ENCODE measurements at regions not wholly inside any gene's neighbourhood (a gene's known extent, or its start where the extent isn't known, plus 50 kb on each side); places are given as distances from the start of the nearest gene placed in this dataset.

DNA sequence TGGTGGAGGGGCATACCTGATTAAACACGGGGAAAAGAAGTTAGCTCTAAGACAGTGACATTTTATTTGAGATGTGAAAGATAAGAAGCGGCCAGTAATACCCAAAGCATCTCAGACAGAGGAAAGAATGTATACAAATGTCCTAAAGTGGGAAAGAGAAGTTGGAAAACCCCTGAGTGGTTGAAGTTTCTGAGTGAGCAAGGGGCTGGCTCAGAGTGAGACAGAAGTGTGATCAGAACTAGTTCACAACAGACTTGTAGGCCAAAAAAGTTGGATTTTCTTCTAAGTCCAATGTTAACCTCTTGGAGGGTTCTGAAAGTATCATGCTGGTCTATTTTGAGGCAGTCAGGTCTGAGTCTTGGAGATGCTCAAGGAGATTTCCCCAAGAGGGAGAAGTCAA, 608.7 kb downstream of the SOX6 start:
- intact Hi-C loops (cut with DNase I): no loop called here
- no peaks in the 10 kb centered on the region for H3K4me1 ChIP-seq
- ATAC-seq: no peak
- TF ChIP-seq CTCF (IDR thresholded peaks at IDR 0.05): no peak
- no peaks in the 10 kb centered on the region for H3K9me3 ChIP-seq
- no peaks in the 10 kb centered on the region for H3K36me3 ChIP-seq
- no peak overlapping the region for H3K27ac ChIP-seq
- DNase-seq: no peak
- H3K27me3 ChIP-seq (ENCODE audit: low read depth): no peaks in the 10 kb centered on the region
- no peak overlapping the region for H3K4me3 ChIP-seq

GRCh38 chr11:15748132-15748531, 608.2 kb downstream of the SOX6 start:
- no peak for TF ChIP-seq CTCF (IDR thresholded peaks at IDR 0.05)
- intact Hi-C loops (cut with DNase I): no loop called here

DNA sequence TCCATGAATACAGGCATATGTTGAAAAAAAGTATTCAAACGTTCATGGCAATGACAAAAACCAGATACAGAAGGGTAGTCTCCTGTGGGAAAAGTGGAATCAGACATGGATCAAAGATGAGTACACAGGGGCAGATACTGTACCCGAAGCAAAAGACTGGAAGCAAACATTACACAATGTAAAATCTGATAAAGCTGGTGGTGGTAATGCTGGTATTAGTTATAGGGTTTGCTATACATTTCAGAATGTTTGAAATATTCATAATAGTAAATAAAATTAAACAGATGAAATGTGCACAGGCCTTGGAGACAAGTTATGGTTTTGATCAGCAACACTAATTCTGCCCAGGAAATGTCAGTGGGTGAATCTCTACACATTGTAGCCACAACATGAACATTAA, 607.6 kb downstream of the SOX6 start:
- H3K27me3 ChIP-seq (ENCODE audit: low read depth): no peaks in the 10 kb centered on the region
- H3K27ac ChIP-seq: no peak overlapping the region
- TF ChIP-seq CTCF (IDR thresholded peaks at IDR 0.05): no peak
- H3K9me3 ChIP-seq: peaks cover 2% of the 10 kb centered on the region
- H3K4me3 ChIP-seq: no peak overlapping the region
- ATAC-seq (no peak), DNase-seq (no peak)
- intact Hi-C loops (cut with DNase I): no loop called here
- H3K4me1 ChIP-seq: no peaks in the 10 kb centered on the region
- H3K36me3 ChIP-seq: no peaks in the 10 kb centered on the region

More at GRCh38 chr11:15748132-15748531, 608.2 kb downstream of the SOX6 start:
- H3K27ac ChIP-seq: no peak overlapping the region
- no peaks in the 10 kb centered on the region for H3K4me1 ChIP-seq
- H3K36me3 ChIP-seq: no peaks in the 10 kb centered on the region
- no peaks in the 10 kb centered on the region for H3K27me3 ChIP-seq (ENCODE audit: low read depth)
- H3K4me3 ChIP-seq: no peak overlapping the region
- ATAC-seq: no peak
- no peaks in the 10 kb centered on the region for H3K9me3 ChIP-seq
- no peak for DNase-seq

DNA sequence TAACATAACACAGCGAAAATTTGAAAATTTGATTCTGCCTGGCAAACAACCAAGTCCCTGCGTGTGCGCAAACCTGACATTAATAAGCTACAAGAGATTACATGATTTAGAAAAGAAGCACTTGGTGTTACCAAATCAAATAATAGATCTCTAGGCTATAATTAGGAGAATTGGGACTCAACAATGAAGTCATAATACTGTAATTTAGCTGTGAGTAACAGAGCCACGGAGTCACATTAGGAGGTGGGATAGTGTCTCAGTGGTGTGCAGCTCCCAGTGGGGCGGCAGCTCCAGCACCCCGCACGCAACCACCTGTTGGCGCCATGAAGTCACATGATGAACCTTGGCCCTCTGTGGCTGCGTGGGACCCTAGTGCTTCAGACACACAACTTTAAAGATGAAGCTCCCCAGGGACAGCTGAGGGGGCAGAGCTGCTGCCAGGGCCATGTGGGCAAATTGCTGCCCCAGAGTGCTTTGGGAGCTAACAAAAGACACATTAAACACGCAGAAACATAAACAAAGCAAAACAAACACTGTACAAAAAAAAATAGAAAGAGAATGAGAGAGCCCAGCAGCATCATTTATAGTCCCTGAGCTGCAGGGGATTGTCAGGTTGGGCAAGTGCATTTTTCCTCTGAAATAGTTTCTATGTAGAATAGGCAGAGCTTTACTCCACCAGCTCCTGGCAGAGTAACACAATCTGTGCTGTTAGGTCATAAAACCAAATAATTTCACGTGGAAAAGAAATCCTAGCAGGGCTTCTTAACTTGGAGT, 605.6 kb downstream of the SOX6 start:
- H3K27me3 ChIP-seq (ENCODE audit: low read depth): no peaks in the 10 kb centered on the region
- no peaks in the 10 kb centered on the region for H3K4me1 ChIP-seq
- TF ChIP-seq CTCF (IDR thresholded peaks at IDR 0.05): no peak
- ATAC-seq: no peak
- H3K9me3 ChIP-seq: peaks cover 6% of the 10 kb centered on the region
- no peak for DNase-seq
- H3K36me3 ChIP-seq: no peaks in the 10 kb centered on the region
- no peak overlapping the region for H3K4me3 ChIP-seq
- intact Hi-C loops (cut with DNase I): no loop called here
- H3K27ac ChIP-seq: no peak overlapping the region

- no peaks in the 10 kb centered on the region for H3K36me3 ChIP-seq
- no peak for ATAC-seq
- intact Hi-C loops (cut with DNase I): no loop called here
- peaks cover 6% of the 10 kb centered on the region for H3K9me3 ChIP-seq
- H3K4me1 ChIP-seq: no peaks in the 10 kb centered on the region
- H3K27ac ChIP-seq: no peak overlapping the region
- no peak overlapping the region for H3K4me3 ChIP-seq
- no peaks in the 10 kb centered on the region for H3K27me3 ChIP-seq (ENCODE audit: low read depth)
- no peak for TF ChIP-seq CTCF (IDR thresholded peaks at IDR 0.05)
- DNase-seq: no peak
Observed at GRCh38 chr11:15754221-15754620, 602.1 kb downstream of the SOX6 start.

Measured in lower lobe of right lung (tissue), 2 donors.